Ovary (tissue), 3 donors: ENCODE measurements at regions not wholly inside any gene's neighbourhood (a gene's known extent, or its start where the extent isn't known, plus 50 kb on each side); places are given as distances from the start of the nearest gene placed in this dataset.

Experiments
- EP300 ChIP-seq: sonication (generic); formaldehyde crosslinking; IDR thresholded peaks from one replicate; pipeline ENCODE4 v1.6.1; 2017; ENCODE audit warnings: antibody characterized with exemption
- POLR2A ChIP-seq: fragments of 450-650 bp; IDR thresholded peaks from one replicate; pipeline ENCODE4 v1.6.1; 2017; ENCODE audit warnings: antibody characterized with exemption, mild to moderate bottlenecking, moderate library complexity
- TF ChIP-seq, protein P1 (sequence below), 3 donors: fragments of 450-650 bp in 2 of 3; fragments of 200-600 bp in 1 of 3; IDR thresholded peaks; one replicate each; pipeline versions ENCODE4 v1.5.1 to v1.8.0; 2016 to 2022; ENCODE audit warnings: antibody characterized with exemption in 3 of 3, mild to moderate bottlenecking in 1 of 3
- donor health status: DM: no; HTN: no; CAD: no.

DNA sequence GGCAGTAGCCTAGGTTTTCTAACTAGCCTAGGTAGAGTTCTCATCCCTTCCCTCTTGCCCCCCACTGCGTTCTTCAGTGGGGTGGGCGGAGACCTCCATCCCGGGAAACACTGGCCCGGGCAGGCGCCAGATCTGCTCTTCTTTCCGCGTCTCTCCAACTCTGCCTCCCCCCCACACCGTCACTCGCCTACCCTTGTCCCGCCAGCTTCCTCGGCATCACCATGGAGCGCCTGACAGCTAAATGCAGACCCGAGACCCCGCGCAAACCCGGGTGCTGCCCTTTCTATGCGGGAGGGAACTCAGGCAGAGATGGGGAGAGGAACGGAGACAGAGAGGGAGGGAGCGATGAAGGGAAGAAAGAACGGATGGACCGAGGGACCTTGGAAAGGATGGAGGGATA lies 1494.8 kb upstream of the DEFB115 start:
- TF ChIP-seq, protein P1, sequence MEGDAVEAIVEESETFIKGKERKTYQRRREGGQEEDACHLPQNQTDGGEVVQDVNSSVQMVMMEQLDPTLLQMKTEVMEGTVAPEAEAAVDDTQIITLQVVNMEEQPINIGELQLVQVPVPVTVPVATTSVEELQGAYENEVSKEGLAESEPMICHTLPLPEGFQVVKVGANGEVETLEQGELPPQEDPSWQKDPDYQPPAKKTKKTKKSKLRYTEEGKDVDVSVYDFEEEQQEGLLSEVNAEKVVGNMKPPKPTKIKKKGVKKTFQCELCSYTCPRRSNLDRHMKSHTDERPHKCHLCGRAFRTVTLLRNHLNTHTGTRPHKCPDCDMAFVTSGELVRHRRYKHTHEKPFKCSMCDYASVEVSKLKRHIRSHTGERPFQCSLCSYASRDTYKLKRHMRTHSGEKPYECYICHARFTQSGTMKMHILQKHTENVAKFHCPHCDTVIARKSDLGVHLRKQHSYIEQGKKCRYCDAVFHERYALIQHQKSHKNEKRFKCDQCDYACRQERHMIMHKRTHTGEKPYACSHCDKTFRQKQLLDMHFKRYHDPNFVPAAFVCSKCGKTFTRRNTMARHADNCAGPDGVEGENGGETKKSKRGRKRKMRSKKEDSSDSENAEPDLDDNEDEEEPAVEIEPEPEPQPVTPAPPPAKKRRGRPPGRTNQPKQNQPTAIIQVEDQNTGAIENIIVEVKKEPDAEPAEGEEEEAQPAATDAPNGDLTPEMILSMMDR (IDR thresholded peaks at IDR 0.05) = no peak
- TF ChIP-seq POLR2A = no peak
- TF ChIP-seq EP300 = no peak
